Hematopoietic multipotent progenitor cell treated with erythropoietin and hydrocortisone succinate and interleukin-3 and kit ligand, for 8 days (in vitro differentiated cells): ENCODE measurements at regions not wholly inside any gene's neighbourhood (a gene's known extent, or its start where the extent isn't known, plus 50 kb on each side); places are given as distances from the start of the nearest gene placed in this dataset.

Experiments
- DNase-seq: peaks from one replicate; pipeline ENCODE4 v3.0.0-alpha.2; 2015

DNA sequence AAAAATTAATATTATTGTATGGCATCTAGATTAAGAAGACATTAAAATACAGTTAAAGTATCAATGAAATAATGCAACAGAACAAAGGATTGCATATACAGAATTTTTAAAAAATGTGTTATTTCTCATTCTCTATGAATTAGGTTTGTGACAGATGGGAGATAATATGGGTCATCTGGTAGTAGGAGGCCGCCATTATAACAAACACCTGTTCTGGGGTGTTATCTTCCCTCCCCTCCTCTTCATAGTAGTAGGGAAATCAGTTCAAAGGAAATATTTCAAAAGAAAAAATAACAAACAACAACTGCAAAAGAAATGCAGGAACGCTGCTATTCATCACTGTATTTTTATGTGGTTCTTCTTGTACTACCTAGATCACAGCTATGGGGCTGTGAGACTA lies 187.0 kb upstream of the ATP2B1 start:
- no peak for DNase-seq

DNA sequence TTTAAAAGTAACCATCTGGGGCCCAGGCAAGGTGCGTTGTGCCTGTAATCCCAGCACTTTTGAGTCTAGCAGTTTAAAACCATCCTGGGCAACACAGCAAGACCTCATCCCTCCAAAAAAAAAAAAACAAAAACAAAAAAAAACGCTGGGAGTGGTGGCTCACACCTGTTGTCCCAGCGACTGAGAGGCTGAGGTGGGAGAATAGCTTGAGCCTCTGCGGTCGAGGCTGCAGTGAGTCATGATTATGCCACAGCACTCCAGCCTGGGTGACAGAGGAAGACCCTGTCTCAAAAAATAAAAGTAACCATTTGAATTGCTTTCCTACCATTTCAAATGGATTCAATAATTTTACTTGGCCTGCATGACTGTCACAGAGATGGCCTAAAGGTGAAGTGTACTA lies 186.5 kb upstream of the ATP2B1 start:
- DNase-seq: no peak

DNA sequence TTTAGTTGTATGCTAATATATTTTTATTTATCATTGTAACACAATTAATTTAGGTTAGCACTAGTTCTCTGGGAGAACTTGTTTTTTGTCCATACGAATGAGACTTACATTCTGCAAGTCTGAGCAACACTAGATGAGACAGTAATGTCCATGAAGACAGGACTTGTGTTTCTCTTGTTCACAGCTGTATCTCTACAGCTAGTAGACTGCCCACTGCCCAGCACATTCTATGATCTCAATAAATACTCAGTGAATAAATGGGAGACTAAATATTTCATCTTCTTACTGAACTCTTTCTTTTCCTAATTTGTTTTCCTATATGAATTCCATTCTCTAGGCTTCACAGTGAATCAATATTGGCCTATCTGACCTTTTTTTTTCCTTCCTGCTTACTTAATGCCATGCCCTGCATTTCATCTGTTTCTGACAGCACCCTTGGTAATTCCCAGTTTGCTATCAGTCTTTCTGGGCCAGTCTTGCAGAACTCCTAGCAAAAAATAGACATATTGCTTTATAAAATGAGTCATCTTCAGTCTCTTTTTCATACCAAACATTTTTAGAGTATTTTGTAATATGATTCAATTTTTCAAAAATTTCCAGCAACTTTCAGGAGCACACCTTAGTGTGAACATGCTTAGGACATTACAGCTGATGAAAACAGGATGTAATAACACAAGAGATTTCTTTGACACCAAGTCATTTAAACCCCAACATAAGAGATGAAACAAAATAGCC lies 185.5 kb upstream of the ATP2B1 start:
- DNase-seq: no peak

DNA sequence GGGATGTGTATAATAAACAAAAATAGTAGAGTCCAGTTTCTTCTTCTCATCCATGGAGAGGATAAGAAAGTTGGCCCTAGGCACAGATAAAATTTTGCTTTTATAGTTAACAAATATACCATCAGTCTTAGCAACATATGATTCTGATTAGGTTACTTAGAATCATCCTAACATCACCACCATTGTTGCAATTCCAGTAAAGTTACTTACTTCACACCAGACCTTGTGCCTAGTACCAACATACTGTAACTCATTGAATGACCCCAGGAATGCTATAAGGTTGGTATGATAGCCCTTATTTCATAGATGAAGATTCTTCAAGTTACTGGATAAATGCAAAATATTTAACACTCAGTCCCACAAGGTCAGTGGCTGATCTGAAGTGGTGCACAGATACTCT lies 183.8 kb upstream of the ATP2B1 start:
- no peak for DNase-seq

DNA sequence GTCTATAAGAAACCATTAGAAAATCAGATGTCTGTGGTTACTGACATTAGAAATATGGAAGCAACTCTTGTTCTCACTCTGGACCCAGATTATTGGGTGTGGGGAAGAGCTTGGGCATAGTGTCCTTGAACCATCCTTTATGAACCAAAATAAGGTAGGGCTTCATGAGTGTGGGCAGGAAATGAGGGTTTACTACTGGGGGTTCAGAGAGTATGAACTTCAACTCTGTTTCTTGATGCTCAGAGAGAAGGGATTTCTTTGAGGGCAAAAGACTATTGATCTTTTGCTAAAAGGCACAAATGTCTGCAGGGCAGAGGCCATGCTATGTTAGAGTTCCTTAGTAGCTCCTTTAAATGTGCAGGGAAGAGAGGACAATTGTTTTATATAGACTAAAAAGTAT lies 183.3 kb upstream of the ATP2B1 start:
- DNase-seq: no peak

DNA sequence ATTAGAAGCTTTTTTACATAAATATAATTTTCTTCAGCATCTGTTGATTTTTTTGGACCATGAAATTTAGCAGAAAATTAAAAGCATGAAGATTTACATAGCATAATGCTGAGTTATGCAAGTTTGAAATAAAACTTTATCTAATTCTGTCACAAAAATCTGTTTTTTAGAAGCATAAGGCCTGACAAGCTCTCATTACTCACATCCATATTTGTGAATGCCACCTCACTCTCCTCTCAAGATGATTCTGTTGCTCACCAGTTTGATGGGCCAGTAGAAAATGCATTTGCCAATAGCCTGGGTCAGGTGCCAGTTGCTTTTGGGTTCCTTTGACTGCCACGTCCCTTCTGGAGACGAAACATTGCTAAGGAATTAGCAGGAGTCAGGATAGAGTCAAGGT lies 181.5 kb upstream of the ATP2B1 start:
- DNase-seq: no peak

DNA sequence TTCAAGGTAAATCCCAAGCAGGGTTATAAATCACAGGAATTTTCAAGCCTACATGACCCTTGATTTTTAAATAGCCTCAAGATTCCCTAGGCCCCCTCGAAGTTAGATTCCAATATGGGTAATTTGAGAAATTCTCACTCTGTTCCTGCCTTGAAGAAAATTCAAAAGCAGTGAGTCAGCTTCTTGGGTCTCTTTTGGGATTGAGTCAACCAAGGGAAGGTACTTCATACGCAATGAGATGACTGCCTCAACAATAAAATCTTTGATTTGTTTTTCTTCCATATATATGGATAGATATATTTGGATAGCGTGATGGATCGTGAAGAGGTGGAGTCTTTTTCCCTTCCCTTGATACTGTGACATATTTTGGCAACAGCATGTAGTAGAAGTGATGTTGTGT lies 180.4 kb upstream of the ATP2B1 start:
- DNase-seq: no peak

DNA sequence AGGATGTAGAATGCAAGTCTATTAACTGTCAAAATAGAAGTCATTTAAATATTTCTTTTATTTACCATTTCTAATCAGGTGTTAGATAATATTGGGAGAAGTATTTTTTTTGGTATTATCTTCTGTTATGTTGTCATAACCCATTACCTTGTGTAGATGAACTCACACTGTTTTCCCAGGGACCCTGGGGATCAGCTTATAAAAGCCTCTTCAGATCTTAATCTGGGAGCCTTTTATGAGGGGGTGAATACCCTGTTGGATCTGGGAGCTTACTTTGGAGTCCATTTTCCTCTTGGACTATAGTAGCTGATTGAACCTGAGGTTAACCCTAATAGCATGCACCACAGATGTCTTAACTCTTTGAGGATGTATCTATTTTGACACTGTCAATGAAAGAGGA lies 176.3 kb upstream of the ATP2B1 start:
- no peak for DNase-seq

DNA sequence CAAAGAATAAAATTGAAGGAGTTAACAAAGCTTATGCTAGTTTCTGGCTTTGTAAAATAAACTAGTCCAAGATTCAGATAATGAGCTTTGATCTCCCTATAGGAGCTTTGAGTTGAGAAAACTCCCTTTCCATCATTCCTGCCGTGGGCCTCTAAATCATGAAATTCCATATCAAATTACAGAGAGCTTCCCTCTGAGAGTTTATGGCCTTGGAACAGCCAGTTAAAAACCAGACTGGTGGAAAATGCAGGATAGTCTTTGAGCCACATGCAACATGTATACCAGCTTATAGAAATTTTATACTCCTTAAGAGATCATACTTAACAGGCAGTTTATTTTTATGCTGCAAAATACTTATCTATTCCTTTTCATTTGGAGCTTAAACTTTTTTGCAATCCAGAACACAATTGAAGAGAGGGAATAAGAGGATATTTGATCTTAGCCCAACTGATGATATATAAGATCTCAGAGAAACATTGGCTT lies 175.8 kb upstream of the ATP2B1 start:
- no peak for DNase-seq

DNA sequence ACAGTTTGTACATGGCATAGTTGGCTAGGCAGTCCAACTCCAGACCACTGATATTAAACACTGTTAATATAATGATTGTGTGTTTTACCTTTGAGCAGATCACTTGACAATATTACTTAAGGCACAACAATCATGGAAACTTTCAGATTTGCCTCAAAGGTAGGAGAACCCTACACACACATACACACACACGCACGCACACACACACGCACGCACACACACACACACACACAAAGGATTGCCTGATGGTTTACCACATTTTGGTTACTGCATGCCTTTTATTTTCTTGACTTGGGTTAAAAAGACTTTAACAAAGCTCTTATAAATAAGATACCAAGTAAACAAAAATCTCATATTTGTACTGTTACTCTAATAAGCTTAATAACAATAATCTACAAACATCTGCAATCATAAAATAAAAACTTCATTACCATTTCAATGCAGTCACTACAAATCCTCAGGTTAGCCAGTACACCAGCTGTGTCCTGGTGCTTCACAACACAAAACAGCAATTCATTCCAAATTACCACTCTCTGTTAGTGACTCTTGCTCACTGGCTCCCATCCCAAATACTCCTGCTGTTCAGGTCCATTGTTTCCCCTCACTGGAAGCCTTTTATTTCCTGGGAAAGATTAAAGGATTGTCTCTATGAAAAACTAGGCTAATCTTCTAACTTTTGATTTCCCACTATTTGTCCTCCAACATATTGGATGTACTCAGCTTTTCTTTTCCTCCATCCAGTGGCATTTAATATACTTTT lies 175.2 kb upstream of the ATP2B1 start:
- DNase-seq: no peak

DNA sequence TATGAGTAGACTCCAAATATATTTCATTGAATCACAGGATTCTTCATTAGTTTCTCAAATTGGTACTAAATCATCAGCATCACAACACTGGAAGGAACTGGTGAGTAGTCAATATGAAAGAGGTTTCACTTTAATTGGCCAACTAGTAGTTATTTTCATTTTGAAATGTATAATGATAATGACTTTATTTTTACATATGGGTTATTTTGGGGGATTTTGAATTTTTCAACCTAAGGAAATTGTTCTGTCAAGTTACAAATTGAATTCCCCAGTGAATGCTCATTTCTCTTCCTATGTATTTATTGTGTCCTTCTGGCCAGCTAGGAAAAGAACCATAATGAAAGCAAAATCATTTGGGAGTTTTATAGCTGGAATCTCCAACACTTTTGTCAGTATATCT lies 174.2 kb upstream of the ATP2B1 start:
- DNase-seq: no peak

DNA sequence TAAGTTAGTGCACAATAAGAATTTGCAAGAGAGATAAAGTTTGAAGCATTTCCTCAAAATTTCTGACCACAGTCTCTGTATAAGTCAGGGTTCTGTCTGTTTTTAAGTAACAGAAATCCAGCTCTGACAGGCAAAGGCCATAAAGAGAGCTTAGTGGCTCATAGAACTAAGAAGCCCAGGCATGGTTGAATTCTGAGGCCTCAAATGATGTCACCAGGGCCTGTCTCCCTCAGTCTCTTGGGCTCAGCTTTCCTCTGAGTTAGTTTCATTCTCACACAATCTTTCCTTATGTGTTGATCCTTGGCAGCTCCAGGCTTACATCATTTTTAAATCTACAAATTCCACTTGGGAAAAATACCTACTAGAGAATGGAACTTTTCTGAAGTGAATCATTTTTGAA lies 173.4 kb upstream of the ATP2B1 start:
- no peak for DNase-seq

DNA sequence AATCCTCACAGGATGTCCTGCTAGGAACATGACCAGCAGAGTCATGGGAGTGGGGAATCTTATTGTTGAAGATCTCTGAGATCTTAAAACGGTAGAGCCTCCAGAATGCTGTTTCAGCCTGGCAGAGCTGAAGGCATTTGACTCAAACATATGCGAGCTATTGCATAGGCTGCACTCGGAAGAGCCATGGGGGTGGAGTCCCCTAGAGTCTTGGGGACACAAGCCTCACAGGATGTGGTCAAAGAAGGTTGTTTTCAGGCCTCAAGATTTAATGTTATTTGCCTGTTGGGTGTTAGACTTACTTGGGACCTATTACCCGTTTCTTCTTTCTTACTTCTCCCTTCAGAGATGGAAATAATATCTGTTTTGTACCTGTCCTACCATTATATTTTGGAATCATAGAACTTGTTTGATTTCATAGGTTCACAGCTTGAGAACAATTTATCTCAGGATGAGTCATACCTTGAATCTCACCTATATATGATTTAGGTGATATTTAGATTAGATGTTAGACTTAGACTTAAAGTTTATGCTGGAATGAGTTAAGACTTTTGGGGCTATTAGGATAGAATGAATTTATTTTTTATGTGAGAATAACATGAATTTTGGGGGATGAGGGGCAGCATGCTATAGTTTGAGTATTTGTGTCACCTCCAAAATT lies 172.2 kb upstream of the ATP2B1 start:
- DNase-seq: peak; percentile 3

DNA sequence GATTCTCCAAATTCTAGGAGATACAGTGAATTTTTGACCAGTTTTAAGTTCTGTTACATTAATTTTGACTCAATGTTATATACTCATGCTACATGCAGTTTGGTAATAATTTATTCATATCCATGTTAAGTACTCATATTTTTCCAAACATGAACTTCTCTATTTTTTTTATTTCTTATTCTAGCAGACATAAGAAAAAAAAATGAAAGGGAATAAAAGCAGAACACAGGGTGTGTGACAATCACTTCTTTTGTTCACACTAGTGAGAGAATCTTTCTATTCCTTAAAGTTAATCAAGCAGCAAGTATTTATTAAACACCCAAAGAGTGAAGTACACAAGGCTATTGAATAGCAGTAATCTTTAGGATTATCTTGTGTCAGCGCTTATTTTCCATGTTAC lies 171.1 kb upstream of the ATP2B1 start:
- DNase-seq: no peak

DNA sequence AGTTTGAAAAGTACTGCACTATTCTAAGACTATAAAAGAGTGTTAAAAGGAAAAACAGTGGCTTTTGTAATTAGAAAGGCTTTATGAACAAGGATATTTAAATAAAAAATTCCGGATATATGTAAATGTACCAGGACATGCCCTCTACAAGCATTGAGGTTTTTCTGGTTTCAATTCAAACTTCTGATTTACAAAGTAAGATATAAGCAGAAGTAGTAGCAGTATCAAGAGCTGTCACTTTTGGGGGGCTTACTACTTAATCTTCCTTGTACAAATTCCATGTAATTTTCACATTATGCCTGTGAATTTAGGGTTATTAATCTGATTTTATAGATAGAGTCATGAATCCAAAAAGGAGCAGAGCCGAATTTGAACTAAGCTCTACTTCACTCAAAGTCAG lies 170.3 kb upstream of the ATP2B1 start:
- DNase-seq: no peak

DNA sequence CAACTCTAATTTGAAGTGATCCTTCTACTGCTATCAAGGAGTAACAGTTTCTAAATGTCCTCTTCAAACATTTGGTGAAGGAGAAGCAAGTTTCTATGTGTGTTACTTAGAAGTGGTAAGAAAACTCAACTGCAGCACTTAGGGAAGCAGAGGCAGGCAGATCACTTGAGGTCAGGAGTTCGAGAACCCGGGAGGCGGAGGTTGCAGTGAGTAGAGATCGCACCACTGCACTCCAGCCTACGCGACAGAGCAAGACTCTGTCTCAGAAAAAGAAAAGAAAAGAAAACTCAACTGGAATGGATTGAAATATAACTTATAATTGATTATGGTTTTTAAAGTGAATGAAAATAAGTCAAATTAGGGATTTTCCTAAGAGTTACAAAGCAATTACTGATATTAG lies 169.7 kb upstream of the ATP2B1 start:
- no peak for DNase-seq

DNA sequence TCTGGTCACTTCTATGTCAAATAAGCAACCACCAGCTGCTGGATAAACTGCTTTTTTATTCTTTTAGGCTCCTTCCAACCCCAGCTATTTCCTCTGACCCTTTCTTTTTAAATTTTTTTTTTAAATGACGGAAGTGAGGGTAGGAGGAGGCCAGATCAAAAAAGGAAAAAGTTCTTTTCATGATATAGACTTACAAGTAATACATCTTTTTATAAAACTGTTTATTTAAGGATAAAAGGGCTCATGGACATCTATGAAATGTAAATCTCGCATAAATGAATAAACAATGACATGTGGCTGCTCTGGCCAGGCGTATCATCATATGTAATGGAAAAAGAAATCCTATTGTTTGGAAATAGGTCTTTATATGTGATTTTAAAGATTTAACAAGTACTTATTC lies 169.0 kb upstream of the ATP2B1 start:
- DNase-seq: no peak

DNA sequence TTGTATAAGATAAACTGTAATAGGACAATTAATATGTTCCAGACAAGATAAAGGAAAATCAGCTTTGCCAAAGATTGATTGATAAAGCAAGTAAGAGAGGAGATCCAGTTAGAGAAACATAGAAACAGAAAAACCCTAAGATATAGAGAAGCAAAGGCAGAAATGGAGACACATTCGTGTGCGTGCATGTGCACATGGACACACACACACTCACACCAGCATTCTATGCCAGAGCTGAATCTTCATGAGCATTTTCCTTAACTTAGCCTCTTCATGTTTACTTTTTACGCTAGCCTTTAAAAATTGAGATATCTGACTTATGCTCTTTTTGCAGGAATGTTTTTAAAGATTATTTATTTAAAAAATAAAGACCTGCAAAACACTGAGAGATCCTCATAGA lies 168.5 kb upstream of the ATP2B1 start:
- no peak for DNase-seq

DNA sequence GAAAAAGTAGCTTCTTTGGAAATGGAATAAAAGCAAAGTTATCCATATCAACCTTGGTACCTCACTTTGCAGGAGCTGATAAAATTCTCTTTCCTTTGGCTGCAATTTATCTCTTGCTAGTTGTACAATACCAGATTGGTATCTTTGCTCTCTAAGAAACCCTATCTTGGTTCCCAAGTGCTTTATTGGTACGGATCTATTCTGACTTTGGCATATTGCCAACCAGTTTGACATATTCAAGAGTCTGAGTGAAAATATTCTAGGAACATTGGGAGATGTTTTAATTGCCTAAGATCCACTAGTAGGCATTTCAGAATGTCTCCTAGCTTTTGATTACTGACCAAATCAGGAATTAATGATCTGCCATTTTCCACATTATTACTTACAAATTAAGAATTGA lies 167.2 kb upstream of the ATP2B1 start:
- peak; percentile 3 for DNase-seq

DNA sequence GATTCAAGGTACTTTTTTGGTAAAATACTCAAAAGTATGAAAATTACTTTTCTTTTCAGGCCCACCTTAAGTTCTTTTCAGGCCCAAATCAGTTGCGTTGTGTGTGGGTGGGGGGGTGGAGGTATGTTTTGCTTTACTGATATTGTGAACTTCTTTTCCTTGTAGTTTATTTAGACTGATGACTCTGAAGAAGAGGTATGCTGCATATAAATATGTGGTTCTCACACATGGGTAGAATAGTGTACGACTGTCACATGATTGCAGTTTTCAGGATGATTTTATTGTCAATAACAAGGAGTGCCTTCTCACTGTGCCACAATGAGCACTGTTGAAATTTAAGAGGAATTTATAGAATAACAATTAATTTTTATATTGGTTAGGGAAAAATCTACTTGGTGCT lies 166.6 kb upstream of the ATP2B1 start:
- DNase-seq: no peak

DNA sequence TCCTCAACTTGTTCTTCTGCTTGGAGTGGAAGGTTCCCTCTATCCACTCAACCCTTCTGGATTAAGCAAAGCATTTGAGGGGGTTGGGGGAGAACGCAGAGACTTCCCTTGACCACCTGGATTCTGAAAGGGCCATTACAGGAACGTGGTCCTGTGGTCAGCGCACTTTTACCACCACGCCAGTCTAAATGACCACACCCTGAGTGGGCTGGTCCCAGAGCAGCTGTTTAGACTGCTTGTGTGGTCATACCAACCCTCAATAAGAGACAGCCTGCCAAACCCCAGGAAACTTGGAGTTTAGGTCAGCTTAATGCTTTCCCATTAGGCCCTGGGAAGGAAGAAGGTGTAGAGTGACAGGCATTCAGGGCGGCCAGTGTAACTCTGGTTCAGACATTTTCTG lies 165.5 kb upstream of the ATP2B1 start:
- no peak for DNase-seq

DNA sequence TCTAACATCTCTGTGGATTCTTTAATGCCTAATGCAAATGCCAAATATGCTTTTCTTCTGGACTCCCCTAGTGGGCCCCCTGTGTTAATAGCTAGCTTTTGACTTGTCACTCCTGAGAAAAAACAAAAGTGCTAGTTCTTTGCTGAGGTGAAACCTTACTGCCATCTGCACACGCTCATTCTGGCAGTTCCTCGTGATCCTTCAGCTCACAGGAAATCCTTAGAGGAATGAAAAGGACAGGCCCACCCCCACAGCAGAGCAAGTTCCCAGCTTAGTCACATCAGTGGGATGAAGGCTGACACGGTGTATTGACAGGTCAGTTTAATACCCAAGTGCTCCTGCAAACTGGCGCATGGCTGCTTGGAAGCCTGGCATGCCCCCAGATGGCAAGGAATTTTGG lies 165.1 kb upstream of the ATP2B1 start:
- no peak for DNase-seq

DNA sequence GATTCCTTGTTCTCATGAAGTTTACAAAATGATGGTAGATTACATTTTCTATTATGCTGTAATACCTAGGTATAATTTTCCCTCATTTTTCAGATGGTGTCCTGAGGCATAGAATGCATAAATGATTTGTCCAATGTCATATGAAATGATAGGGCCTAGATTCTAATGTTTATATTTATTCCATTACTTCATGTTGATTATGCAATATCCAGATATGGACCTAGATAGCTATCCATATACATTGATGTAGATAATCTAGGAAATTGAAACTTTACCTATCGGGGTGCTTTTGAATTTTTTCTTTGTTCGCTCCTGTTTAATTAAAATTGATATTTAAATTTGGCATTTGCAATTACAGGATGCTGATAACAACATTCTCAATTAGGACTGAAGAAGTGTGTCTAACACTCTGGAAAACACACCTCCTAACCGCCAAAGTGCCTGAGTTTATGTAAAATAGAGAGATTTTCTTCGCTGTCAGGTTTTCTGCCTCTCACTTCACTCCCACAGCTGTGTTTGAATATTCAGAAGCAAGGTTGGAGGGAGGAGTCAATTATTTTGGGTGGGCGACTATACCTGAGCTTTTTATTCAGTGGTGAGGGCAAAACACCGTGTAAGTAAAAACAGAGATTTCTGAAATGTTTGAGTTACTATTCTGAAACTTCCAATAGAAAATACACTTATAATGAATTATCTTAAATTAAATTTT lies 164.4 kb upstream of the ATP2B1 start:
- no peak for DNase-seq
